ENCODE measurements at regions not wholly inside any gene's neighbourhood (a gene's known extent, or its start where the extent isn't known, plus 50 kb on each side); places are given as distances from the start of the nearest gene placed in this dataset.

DNA sequence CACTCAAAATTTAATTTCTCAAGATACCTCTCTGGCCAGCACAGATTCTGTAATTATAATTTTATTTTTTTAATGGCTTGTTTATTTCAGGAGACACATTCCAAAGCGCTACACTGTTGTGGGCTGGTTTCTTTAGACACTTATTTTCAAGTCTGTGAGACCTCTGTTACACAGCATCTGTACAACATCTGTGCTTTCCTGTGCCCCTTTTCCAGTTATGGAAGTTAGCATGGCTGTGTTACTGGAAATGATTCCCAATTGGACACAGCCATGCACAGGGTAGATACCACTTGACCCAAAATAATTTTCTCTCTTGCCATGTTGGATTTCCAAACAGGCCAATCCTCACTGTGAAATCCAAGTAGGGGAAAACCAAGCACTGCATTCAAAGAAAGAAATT lies 172.3 kb upstream of the ADCY1 start:
- TF ChIP-seq, protein P1, sequence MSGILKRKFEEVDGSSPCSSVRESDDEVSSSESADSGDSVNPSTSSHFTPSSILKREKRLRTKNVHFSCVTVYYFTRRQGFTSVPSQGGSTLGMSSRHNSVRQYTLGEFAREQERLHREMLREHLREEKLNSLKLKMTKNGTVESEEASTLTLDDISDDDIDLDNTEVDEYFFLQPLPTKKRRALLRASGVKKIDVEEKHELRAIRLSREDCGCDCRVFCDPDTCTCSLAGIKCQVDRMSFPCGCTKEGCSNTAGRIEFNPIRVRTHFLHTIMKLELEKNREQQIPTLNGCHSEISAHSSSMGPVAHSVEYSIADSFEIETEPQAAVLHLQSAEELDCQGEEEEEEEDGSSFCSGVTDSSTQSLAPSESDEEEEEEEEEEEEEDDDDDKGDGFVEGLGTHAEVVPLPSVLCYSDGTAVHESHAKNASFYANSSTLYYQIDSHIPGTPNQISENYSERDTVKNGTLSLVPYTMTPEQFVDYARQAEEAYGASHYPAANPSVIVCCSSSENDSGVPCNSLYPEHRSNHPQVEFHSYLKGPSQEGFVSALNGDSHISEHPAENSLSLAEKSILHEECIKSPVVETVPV (CRISPR knock-in tag; IDR thresholded peaks at IDR 0.05) = no peak
- TF ChIP-seq SNAI2 (CRISPR knock-in tag; IDR thresholded peaks at IDR 0.05) = no peak
- TF ChIP-seq ZFP3 (CRISPR knock-in tag; IDR thresholded peaks at IDR 0.05) = no peak
- TF ChIP-seq ARNTL (CRISPR knock-in tag; IDR thresholded peaks at IDR 0.05; ENCODE audit: borderline replicate concordance, low read depth) = no peak
- TF ChIP-seq, protein P2, sequence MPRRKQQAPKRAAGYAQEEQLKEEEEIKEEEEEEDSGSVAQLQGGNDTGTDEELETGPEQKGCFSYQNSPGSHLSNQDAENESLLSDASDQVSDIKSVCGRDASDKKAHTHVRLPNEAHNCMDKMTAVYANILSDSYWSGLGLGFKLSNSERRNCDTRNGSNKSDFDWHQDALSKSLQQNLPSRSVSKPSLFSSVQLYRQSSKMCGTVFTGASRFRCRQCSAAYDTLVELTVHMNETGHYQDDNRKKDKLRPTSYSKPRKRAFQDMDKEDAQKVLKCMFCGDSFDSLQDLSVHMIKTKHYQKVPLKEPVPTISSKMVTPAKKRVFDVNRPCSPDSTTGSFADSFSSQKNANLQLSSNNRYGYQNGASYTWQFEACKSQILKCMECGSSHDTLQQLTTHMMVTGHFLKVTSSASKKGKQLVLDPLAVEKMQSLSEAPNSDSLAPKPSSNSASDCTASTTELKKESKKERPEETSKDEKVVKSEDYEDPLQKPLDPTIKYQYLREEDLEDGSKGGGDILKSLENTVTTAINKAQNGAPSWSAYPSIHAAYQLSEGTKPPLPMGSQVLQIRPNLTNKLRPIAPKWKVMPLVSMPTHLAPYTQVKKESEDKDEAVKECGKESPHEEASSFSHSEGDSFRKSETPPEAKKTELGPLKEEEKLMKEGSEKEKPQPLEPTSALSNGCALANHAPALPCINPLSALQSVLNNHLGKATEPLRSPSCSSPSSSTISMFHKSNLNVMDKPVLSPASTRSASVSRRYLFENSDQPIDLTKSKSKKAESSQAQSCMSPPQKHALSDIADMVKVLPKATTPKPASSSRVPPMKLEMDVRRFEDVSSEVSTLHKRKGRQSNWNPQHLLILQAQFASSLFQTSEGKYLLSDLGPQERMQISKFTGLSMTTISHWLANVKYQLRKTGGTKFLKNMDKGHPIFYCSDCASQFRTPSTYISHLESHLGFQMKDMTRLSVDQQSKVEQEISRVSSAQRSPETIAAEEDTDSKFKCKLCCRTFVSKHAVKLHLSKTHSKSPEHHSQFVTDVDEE (CRISPR knock-in tag; IDR thresholded peaks at IDR 0.05) = no peak
- TF ChIP-seq, protein P3, sequence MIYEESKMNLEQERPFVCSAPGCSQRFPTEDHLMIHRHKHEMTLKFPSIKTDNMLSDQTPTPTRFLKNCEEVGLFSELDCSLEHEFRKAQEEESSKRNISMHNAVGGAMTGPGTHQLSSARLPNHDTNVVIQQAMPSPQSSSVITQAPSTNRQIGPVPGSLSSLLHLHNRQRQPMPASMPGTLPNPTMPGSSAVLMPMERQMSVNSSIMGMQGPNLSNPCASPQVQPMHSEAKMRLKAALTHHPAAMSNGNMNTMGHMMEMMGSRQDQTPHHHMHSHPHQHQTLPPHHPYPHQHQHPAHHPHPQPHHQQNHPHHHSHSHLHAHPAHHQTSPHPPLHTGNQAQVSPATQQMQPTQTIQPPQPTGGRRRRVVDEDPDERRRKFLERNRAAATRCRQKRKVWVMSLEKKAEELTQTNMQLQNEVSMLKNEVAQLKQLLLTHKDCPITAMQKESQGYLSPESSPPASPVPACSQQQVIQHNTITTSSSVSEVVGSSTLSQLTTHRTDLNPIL (CRISPR knock-in tag; IDR thresholded peaks at IDR 0.05; ENCODE audit: low read depth) = no peak
- TF ChIP-seq ZNF70 (CRISPR knock-in tag; IDR thresholded peaks at IDR 0.05) = no peak
- no peak for ATAC-seq

GRCh38 chr7:45402480-45403218 lies 171.5 kb upstream of the ADCY1 start:
- no peak for ATAC-seq
- TF ChIP-seq, protein P3 (CRISPR knock-in tag; IDR thresholded peaks at IDR 0.05; ENCODE audit: low read depth) = no peak
- no peak for TF ChIP-seq ESRRG (CRISPR knock-in tag; IDR thresholded peaks at IDR 0.05)
- TF ChIP-seq ZNF565 (CRISPR knock-in tag; conservative IDR thresholded peaks at IDR 0.05; ENCODE audit: low read depth) = no peak
- TF ChIP-seq OSR1 (CRISPR knock-in tag; IDR thresholded peaks at IDR 0.05) = no peak
- TF ChIP-seq ZFP3 (CRISPR knock-in tag; IDR thresholded peaks at IDR 0.05) = no peak
- no peak for TF ChIP-seq BACH2 (CRISPR knock-in tag; IDR thresholded peaks at IDR 0.05; ENCODE audit: borderline replicate concordance)
- no peak for TF ChIP-seq TOX (CRISPR knock-in tag; IDR thresholded peaks at IDR 0.05; ENCODE audit: borderline replicate concordance)
- TF ChIP-seq, protein P2 (CRISPR knock-in tag; IDR thresholded peaks at IDR 0.05) = no peak
- no peak for TF ChIP-seq ZFP30 (CRISPR knock-in tag; IDR thresholded peaks at IDR 0.05)
- TF ChIP-seq TCF4 (CRISPR knock-in tag; IDR thresholded peaks at IDR 0.05; ENCODE audit: borderline replicate concordance) = no peak
- no peak for TF ChIP-seq SNAI2 (CRISPR knock-in tag; IDR thresholded peaks at IDR 0.05)
- no peak for TF ChIP-seq ZNF70 (CRISPR knock-in tag; IDR thresholded peaks at IDR 0.05)
- no peak for TF ChIP-seq CSDC2 (CRISPR knock-in tag; IDR thresholded peaks at IDR 0.05)
- TF ChIP-seq RARB (CRISPR knock-in tag; IDR thresholded peaks at IDR 0.05) = no peak
- no peak for TF ChIP-seq ISL1 (CRISPR knock-in tag; IDR thresholded peaks at IDR 0.05)

DNA sequence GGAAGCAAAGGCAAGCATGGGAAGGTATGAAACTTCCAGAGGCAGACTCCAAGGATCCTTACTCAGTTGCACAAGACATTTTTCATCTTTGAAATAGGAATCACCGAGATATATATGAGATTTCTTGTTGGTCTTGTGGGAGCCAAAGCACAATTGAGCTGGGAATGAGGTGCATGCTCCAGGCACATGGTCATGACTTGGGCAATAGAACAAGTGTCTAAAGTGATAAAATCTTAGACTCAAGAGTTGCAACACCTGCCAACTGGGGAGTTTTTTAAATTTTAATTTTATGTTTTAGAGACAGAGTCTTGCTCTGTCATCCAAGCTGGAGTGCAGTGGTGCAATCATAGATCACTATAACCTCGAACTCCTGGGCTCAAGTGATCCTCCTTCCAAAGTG lies 169.5 kb upstream of the ADCY1 start:
- no peak for ATAC-seq
- TF ChIP-seq PATZ1 (CRISPR knock-in tag; IDR thresholded peaks at IDR 0.05; ENCODE audit: borderline replicate concordance) (no peak), BACH2 (CRISPR knock-in tag; IDR thresholded peaks at IDR 0.05; ENCODE audit: borderline replicate concordance) (no peak), PPARA (CRISPR knock-in tag; IDR thresholded peaks at IDR 0.05; ENCODE audit: borderline replicate concordance) (no peak), ZNF8 (CRISPR knock-in tag; IDR thresholded peaks at IDR 0.05) (no peak), TCF4 (CRISPR knock-in tag; IDR thresholded peaks at IDR 0.05; ENCODE audit: borderline replicate concordance) (no peak), ESRRG (CRISPR knock-in tag; IDR thresholded peaks at IDR 0.05) (no peak), RARB (CRISPR knock-in tag; IDR thresholded peaks at IDR 0.05) (no peak)
- TF ChIP-seq, protein P1 (CRISPR knock-in tag; IDR thresholded peaks at IDR 0.05) = no peak

Measured in SK-N-SH treated with all-trans-retinoic acid at 6 μM for 48 hours (cell line).